ENCODE measurements at regions not wholly inside any gene's neighbourhood (a gene's known extent, or its start where the extent isn't known, plus 50 kb on each side); places are given as distances from the start of the nearest gene placed in this dataset.

DNA sequence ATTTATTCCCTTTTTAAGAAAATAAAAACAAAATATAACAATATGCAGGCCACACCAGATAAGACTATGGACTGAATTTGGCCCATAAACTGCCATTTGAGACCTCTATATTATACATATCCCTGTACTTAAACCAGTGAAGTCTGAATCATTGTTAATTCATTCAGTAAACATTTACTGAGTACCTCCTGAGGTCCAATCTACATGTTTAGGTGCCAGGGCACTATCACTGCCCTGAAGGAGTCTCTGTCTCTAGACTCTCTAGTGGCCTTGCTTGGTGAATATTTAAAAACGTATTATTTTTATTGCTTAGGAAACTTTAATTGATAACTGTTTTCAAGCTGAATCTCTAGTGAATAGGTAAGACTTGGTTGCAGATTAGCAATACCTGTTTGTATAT, 74.7 kb upstream of the ELL2 start:
- H3K27me3 Mint-ChIP-seq: peaks cover 5% of the 10 kb centered on the region
- no peaks in the 10 kb centered on the region for H3K4me1 ChIP-seq (ENCODE audit: insufficient read depth, low read length)
- no peak overlapping the region for H3K4me3 ChIP-seq (ENCODE audit: low read length)
- intact Hi-C loops (cut with DNase I, micrococcal nuclease): no loop called here
- ChIA-PET CTCF (interaction anchor here (1.3 kb wide), 1 partner anchor 51 kb away, joined by 3 read pairs; no protein-coding TSS in a partner anchor), POLR2A (no interaction called here)
- no peak for ATAC-seq (ENCODE audit: poor library complexity)
- TF ChIP-seq, protein P1, sequence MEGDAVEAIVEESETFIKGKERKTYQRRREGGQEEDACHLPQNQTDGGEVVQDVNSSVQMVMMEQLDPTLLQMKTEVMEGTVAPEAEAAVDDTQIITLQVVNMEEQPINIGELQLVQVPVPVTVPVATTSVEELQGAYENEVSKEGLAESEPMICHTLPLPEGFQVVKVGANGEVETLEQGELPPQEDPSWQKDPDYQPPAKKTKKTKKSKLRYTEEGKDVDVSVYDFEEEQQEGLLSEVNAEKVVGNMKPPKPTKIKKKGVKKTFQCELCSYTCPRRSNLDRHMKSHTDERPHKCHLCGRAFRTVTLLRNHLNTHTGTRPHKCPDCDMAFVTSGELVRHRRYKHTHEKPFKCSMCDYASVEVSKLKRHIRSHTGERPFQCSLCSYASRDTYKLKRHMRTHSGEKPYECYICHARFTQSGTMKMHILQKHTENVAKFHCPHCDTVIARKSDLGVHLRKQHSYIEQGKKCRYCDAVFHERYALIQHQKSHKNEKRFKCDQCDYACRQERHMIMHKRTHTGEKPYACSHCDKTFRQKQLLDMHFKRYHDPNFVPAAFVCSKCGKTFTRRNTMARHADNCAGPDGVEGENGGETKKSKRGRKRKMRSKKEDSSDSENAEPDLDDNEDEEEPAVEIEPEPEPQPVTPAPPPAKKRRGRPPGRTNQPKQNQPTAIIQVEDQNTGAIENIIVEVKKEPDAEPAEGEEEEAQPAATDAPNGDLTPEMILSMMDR (IDR thresholded peaks at IDR 0.05): no peak
- H3K27ac ChIP-seq (ENCODE audit: low read depth in 1 of 2, low read length in 2 of 2): no peak overlapping the region
- no peaks in the 10 kb centered on the region for H3K9me3 ChIP-seq (ENCODE audit: control insufficient read depth in 1 of 2, insufficient read depth in 1 of 2, low read length in 2 of 2)
- no peaks in the 10 kb centered on the region for H3K4me1 Mint-ChIP-seq (ENCODE audit: low read depth)
- no peaks in the 10 kb centered on the region for H3K36me3 Mint-ChIP-seq (ENCODE audit: low read depth)
- H3K9me3 Mint-ChIP-seq: no peaks in the 10 kb centered on the region
- no peak overlapping the region for H3K27ac Mint-ChIP-seq
- no peaks in the 10 kb centered on the region for H3K36me3 ChIP-seq (ENCODE audit: insufficient read depth, low read length)
- H3K4me3 Mint-ChIP-seq: no peak overlapping the region
- DNase-seq: no peak
- no peaks in the 10 kb centered on the region for H3K27me3 ChIP-seq (ENCODE audit: control insufficient read depth in 1 of 2, insufficient read depth in 2 of 2, low read length in 2 of 2)

DNA sequence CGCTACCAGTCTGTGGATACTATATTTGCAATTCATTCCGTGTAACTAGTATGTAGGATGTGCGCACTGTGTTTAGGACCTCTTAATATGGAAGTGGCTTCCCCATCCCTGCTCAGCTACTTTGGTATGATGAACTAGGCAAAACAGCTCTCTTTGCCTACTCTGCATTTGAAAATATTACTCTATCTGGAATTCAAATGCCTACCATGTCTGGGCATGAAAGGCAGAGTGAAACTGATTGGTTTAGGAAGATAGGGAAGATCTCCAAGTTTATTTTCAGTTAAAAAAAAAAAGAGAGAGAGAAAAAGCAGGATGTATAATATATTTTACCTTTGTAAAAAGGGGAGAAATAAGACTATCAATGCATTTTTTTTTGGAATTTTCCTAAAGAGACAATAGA, 74.1 kb upstream of the ELL2 start:
- no peak for ATAC-seq (ENCODE audit: poor library complexity)
- Mint-ChIP-seq H3K27ac (no peak overlapping the region), H3K4me1 (ENCODE audit: low read depth) (no peaks in the 10 kb centered on the region), H3K36me3 (ENCODE audit: low read depth) (no peaks in the 10 kb centered on the region), H3K27me3 (peaks cover under 1% of the 10 kb centered on the region), H3K4me3 (no peak overlapping the region), H3K9me3 (no peaks in the 10 kb centered on the region)
- Histone ChIP-seq H3K9me3 (ENCODE audit: control insufficient read depth in 1 of 2, insufficient read depth in 1 of 2, low read length in 2 of 2) (no peaks in the 10 kb centered on the region), H3K4me3 (ENCODE audit: low read length) (no peak overlapping the region), H3K4me1 (ENCODE audit: insufficient read depth, low read length) (no peaks in the 10 kb centered on the region), H3K36me3 (ENCODE audit: insufficient read depth, low read length) (no peaks in the 10 kb centered on the region), H3K27ac (ENCODE audit: low read depth in 1 of 2, low read length in 2 of 2) (no peak overlapping the region), H3K27me3 (ENCODE audit: control insufficient read depth in 1 of 2, insufficient read depth in 2 of 2, low read length in 2 of 2) (no peaks in the 10 kb centered on the region)
- POLR2A ChIA-PET: no interaction called here
- TF ChIP-seq, protein P1 (IDR thresholded peaks at IDR 0.05): no peak
- CTCF ChIA-PET: interaction anchor here (1.3 kb wide), 1 partner anchor 52 kb away, joined by 3 read pairs; no protein-coding TSS in a partner anchor
- no peak for DNase-seq
- intact Hi-C loops (cut with DNase I, micrococcal nuclease): no loop called here

DNA sequence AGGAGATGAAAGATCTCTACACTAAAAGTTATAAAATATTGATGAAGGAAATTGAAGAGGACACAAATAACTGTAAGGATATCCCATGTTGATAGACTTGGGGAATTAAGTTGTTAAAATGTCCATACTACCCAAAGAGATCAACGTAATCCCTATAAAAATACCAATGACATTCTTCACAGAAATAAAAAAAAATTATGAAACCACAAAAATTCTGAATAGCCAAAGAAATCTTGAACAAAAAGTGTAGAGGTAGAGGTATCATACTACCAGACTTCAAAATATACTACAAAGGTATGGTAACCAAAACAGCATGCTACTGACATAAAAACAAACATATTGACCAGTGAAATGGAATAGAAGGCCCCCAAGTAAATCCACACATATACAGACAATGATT, 71.5 kb upstream of the ELL2 start:
- no peaks in the 10 kb centered on the region for H3K27me3 ChIP-seq (ENCODE audit: control insufficient read depth in 1 of 2, insufficient read depth in 2 of 2, low read length in 2 of 2)
- Mint-ChIP-seq H3K9me3 (no peaks in the 10 kb centered on the region), H3K4me3 (no peak overlapping the region), H3K27ac (no peak overlapping the region), H3K4me1 (ENCODE audit: low read depth) (no peaks in the 10 kb centered on the region), H3K36me3 (ENCODE audit: low read depth) (no peaks in the 10 kb centered on the region), H3K27me3 (no peaks in the 10 kb centered on the region)
- no peaks in the 10 kb centered on the region for H3K9me3 ChIP-seq (ENCODE audit: control insufficient read depth in 1 of 2, insufficient read depth in 1 of 2, low read length in 2 of 2)
- intact Hi-C loops (cut with DNase I, micrococcal nuclease): no loop called here
- TF ChIP-seq, protein P1 (IDR thresholded peaks at IDR 0.05): no peak
- POLR2A ChIA-PET: no interaction called here
- H3K36me3 ChIP-seq (ENCODE audit: insufficient read depth, low read length): no peaks in the 10 kb centered on the region
- H3K4me3 ChIP-seq (ENCODE audit: low read length): no peak overlapping the region
- CTCF ChIA-PET: no interaction called here
- H3K27ac ChIP-seq (ENCODE audit: low read depth in 1 of 2, low read length in 2 of 2): no peak overlapping the region
- no peaks in the 10 kb centered on the region for H3K4me1 ChIP-seq (ENCODE audit: insufficient read depth, low read length)
- ATAC-seq (ENCODE audit: poor library complexity) (no peak), DNase-seq (no peak)

Measured in CD4-positive, alpha-beta T cell (primary cell).